ENCODE measurements at regions not wholly inside any gene's neighbourhood (a gene's known extent, or its start where the extent isn't known, plus 50 kb on each side); places are given as distances from the start of the nearest gene placed in this dataset.

- TF ChIP-seq CTCF (IDR thresholded peaks at IDR 0.05) (no peak), EZH2 (IDR thresholded peaks at IDR 0.05; ENCODE audit: borderline replicate concordance, insufficient read depth, low read depth, low read length, poor library complexity, severe bottlenecking) (no peak)
Measured at GRCh38 chr20:12715991-12716680, 292.6 kb upstream of the SPTLC3 start.

Data from B cell (primary cell).